GM19351 (cell line): ENCODE measurements at regions not wholly inside any gene's neighbourhood (a gene's known extent, or its start where the extent isn't known, plus 50 kb on each side); places are given as distances from the start of the nearest gene placed in this dataset.
A peak's percentile ranks its signal among the peaks of the same experiment; 100 is the strongest.
"Not testable (repeated sequence)": the region's sequence is repeated elsewhere in the genome, so short reads cannot be mapped to it uniquely, and the experiment has no call there.

Experiments used
- ATAC-seq: cut with Tn5 transposase; IDR thresholded peaks from one replicate; pipeline ENCODE4 v1.9.1; 2021; ENCODE audit warnings: mild to moderate bottlenecking, moderate library complexity; ENCODE audit not compliant: unreplicated experiment

- no peak for ATAC-seq
Observed at GRCh38 chr18:43793910-43794309, 516.6 kb upstream of the SYT4 start.

- ATAC-seq: no peak
Observed at GRCh38 chr18:43794363-43794762, 517.1 kb upstream of the SYT4 start.

GRCh38 chr18:43797347-43797746 lies 520.1 kb upstream of the SYT4 start:
- ATAC-seq: no peak

GRCh38 chr18:43800584-43800983 lies 523.3 kb upstream of the SYT4 start:
- peak; percentile 78 for ATAC-seq

- no peak for ATAC-seq
Observed at GRCh38 chr18:43805646-43806194, 528.4 kb upstream of the SYT4 start.

GRCh38 chr18:43812627-43813026 lies 535.3 kb upstream of the SYT4 start:
- no peak for ATAC-seq

- ATAC-seq: no peak
Observed at GRCh38 chr18:43819397-43819796, 542.1 kb upstream of the SYT4 start.

GRCh38 chr18:43819873-43820272 lies 542.6 kb upstream of the SYT4 start:
- no peak for ATAC-seq

- no peak for ATAC-seq
Observed at GRCh38 chr18:43825768-43826167, 548.5 kb upstream of the SYT4 start.

- no peak for ATAC-seq
Observed at GRCh38 chr18:43826215-43826614, 548.9 kb upstream of the SYT4 start.

GRCh38 chr18:43827311-43827710 lies 550.0 kb upstream of the SYT4 start:
- ATAC-seq: no peak

- no peak for ATAC-seq
Observed at GRCh38 chr18:43830303-43830702, 553.0 kb upstream of the SYT4 start.

- no peak for ATAC-seq
Observed at GRCh38 chr18:43830947-43831346, 553.7 kb upstream of the SYT4 start.

- ATAC-seq: no peak
Observed at GRCh38 chr18:43846299-43846698, 569.0 kb upstream of the SYT4 start.

- no peak for ATAC-seq
Observed at GRCh38 chr18:43847164-43848091, 570.1 kb upstream of the SYT4 start.

GRCh38 chr18:43849831-43850230 lies 572.5 kb upstream of the SYT4 start:
- not testable (repeated sequence) for ATAC-seq

GRCh38 chr18:43855376-43855775 lies 578.1 kb upstream of the SYT4 start:
- ATAC-seq: no peak

GRCh38 chr18:43863180-43863579 lies 585.9 kb upstream of the SYT4 start:
- no peak for ATAC-seq

- no peak for ATAC-seq
Observed at GRCh38 chr18:43866696-43867095, 589.4 kb upstream of the SYT4 start.

GRCh38 chr18:43868497-43868995 lies 591.3 kb upstream of the SYT4 start:
- ATAC-seq: no peak

GRCh38 chr18:43869451-43870008 lies 592.2 kb upstream of the SYT4 start:
- no peak for ATAC-seq

GRCh38 chr18:43870626-43871025 lies 593.3 kb upstream of the SYT4 start:
- no peak for ATAC-seq
